SU-DHL-6 (cell line): ENCODE measurements at regions not wholly inside any gene's neighbourhood (a gene's known extent, or its start where the extent isn't known, plus 50 kb on each side); places are given as distances from the start of the nearest gene placed in this dataset.

ENCODE experiments used
- CTCF ChIP-seq: fragments of 200-600 bp; sonication (generic); IDR thresholded peaks from one replicate; pipeline ENCODE4 v1.5.1; 2017; ENCODE audit warnings: antibody characterized with exemption, mild to moderate bottlenecking, low read length, moderate library complexity; ENCODE audit not compliant: insufficient read depth, poor library complexity, severe bottlenecking
- EZH2phosphoT487 ChIP-seq: fragments of 200-600 bp; sonication (generic), shearing (Covaris generic); conservative IDR thresholded peaks from 2 replicates; pipeline ENCODE4 v1.6.1; 2018; ENCODE audit warnings: mild to moderate bottlenecking, antibody characterized with exemption, low read length, moderate library complexity, mixed read lengths

GRCh38 chr5:175214152-175214551 is 229.8 kb downstream of the DRD1 start:
- TF ChIP-seq CTCF = no peak
- TF ChIP-seq EZH2phosphoT487 = no peak
